Islet precursor cell (in vitro differentiated cells): ENCODE measurements at regions not wholly inside any gene's neighbourhood (a gene's known extent, or its start where the extent isn't known, plus 50 kb on each side); places are given as distances from the start of the nearest gene placed in this dataset.

Experiments
- DNase-seq: peaks from one replicate; pipeline ENCODE4 v3.0.0-alpha.2; 2018

DNA sequence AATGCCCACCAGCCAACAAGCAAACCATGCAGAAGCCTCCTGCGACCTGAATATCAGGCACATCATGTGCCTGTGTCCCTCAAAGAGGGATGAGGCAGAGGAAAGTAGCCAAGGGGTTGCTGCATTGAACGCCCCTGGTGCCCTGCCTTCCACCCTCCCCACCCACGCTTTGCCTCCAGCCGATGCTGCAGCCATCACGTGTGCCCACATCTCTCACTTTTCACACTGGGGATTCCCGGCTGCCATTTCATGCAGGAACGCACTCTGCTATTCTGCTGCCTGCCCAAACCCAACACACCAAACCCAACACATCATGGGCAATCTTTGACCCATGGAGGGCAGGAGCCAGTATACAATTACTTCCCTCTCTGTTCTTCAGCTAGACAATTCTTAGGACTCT, 462.2 kb upstream of the PROK2 start:
- no peak for DNase-seq

GRCh38 chr3:72246685-72247084, 461.7 kb upstream of the PROK2 start:
- DNase-seq, result no peak

DNA sequence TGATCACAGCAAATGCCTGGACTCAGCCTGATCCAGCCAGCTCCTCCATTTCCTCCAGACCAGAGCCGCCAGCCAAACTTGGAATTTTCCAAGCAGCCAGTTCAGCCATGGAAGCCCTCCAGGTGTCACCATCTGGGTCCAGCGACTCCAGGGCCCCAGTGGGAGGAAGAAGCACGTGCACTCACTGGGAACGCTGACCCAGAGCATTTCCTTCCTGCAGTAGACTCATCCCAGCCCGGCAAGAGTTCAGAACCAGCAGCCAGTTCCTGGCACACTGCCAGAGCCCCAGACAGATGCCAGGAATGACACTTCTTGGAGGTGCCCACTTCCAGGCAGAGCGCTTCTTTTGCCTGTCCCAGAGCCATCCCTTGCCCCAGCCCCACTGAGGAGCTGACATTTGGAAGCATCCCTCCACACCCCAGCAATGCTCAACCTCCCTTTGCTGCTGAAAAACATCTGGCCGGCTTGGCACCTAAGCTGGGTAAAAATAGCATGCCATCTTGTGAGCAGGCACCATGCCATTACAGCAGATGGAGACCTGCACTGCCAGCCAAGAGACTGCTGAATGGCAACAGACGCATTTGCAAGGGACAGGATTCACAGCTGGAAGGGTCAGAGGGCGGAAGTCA, 460.3 kb upstream of the PROK2 start:
- DNase-seq, result no peak

DNA sequence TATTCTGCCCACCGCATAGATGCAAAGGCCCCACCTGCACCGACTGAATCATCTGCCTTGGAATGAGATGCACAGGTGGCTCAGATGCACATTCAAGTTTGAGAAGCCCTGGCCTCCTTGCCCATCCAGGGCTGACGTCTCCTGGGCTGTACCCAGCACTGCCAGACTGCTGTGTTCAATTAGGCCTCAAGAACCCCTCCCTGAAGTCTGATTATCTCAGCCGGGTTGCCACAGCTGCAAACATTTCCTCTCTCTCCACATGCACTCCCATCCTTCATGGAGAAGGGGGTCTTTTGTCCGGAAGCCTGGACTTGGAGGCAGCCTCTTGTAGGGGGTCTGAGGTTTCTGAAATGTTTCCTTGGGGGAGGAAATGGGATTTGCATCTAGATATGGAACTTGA, 459.4 kb upstream of the PROK2 start:
- DNase-seq, result no peak

GRCh38 chr3:72242326-72242725, 457.4 kb upstream of the PROK2 start:
- DNase-seq, result no peak

- no peak for DNase-seq
Measured at GRCh38 chr3:72241525-72241924, 456.6 kb upstream of the PROK2 start.

GRCh38 chr3:72240531-72240930, 455.6 kb upstream of the PROK2 start:
- DNase-seq, result no peak

DNA sequence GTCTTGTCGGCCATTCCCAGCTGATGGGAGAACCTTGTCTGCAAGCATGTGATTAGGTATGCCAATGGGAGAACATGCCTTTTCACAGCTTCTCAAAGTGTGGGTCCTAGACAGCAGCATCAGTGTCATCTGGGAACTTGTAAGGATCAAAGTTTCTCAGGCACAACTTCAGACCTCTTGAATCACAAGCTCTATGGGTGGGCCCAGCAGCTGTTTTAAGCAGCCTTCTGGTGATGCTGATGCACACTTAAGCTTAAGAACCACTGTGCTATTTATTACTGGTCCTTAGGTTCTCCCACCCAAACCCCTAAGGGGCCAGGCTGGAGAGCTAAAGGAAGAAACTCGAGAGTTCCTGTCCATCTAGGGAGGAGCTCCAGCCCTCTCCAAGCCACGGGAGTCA, 453.9 kb upstream of the PROK2 start:
- no peak for DNase-seq

GRCh38 chr3:72238010-72238691, 453.2 kb upstream of the PROK2 start:
- no peak for DNase-seq

GRCh38 chr3:72237679-72238009, 452.7 kb upstream of the PROK2 start:
- DNase-seq, result no peak

DNA sequence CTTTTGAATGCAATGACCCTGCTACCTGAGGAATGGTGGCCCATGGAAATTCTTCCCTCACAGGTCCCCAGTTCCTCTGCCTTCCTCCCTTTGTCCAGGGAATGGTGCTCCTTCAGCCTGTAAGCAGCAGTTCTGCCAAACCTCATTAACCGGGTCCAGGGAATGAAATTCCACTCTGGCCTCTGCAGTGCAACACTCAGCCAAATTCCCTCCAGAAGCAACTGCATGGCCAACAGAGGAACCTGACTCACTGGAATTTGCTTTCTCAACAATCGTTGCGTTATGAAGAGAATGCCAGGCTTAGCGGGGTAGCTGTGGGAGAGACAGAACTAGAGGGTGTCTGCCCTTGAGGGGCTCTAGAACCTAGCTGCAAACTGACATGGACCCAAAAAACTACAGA, 449.4 kb upstream of the PROK2 start:
- DNase-seq, result peak; percentile 67

DNA sequence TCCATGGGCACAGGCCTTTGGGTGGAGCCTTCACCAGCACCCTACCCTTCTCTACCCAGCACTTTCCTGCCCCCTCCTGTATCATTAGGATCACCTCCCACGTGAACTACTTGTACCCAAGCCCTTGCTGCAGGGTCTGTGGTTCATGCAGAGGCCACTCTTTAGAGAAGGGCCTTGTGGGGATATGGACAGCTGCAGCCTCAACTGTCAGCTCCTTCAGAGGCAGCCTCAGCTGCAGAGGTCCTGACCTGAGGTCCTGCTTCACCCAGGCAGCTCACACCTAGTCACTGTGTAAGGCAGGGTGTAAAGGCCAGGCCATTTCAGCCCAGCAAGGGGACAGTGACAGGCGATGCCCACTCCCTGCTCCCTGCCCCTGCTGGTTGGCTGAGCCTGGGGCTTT, 448.6 kb upstream of the PROK2 start:
- no peak for DNase-seq

DNA sequence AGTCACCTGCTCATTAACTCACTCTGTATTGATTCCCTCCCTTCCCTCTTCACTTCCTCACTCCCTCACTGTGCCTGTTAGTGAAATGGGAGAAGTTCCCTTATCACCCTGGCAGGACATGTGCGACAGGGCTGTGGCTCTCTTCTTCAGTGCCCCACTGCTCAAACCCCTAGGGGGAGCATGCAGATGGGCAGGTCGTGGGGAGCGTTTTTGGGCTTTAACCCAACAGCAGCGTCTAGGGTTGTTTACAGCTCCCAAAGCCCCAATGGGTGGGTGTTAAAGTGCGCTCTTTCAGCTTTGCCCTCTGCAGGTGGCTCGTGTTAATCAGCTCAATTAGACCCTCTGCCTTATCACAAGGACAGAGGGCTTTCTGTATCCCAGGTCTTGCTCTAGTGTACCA, 447.8 kb upstream of the PROK2 start:
- DNase-seq, result no peak

DNA sequence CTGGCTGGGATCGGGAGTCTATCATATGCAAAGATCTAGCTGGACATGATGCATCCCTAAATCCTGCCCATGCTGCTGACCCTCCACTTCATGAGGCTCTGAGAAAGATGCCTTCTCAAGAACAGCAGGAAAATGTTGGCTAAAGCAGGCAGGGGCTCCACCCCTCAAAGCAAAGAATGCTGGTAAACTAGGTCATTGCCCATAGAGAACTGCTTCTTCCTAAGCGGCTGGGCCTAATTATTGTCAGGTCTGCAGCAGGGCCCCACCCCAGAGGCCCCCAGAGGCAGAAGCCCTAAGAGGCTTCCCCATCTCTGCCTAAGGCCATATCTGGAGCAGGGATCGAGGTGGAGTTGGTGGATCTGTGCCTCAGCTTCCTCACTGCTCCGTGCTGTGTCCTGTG, 447.4 kb upstream of the PROK2 start:
- no peak for DNase-seq

DNA sequence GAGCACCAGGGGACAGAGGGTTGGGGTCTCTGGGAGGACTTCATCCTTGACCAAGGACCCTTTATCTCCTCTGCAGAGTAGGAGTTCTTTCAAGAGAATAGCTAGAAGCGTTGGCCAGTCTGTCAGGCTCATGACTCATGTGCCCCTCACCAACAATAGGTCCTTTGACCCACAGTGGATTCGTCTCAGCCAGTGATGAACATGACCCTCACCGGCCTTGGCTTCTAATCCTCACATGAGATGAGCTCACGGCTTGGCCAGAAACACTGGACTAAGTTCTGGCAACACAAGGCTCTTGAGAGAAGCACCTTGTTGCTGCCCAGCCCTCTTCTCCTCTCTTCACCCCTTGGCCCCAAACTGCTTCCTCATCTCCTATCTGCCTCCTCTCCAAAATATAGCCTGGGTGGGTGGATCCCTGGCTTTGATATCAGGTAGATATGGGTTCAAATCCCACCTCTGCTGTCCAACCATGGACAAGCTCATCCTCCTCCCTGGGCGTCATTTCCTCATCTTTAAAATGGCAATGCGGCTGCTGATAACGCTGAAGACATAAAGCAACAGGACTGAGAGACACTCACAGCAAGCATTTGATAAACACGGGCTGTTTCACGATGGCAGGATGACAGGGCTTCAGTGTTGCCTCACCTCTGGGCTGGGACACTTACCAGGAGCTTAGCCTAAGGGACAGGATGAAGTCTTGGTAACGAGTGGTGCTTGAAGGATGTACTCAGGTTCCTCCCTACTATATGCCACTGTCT, 446.7 kb upstream of the PROK2 start:
- DNase-seq, result peak; percentile 62

DNA sequence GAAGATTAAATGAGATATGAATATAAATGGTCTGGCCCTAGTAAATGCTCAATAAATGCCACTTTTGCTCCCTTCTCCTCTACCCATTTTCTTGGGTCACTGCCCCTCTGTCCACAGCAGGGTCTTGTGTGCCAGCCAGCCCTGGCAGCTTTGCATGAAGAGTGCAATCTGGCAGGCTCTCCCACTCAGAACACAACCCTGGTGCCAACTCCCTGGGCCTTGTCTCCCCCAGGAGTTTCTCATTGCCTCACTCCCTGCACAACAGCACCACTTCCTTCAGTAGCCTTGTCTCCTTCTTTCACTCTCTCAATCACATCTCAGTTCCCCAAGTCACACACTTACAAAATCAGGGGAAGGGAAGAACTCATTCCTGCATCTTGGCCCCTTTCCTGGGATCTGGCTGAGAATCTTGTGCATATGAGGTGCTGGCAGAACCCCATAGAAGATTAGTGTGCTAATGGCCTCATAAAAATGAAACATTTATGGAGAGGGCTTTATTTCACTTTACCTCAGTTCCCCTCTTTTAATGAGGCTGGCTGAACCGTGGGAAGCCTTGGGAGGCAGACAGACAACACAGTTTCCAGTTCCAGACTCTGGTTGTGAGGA, 445.9 kb upstream of the PROK2 start:
- DNase-seq, result no peak

DNA sequence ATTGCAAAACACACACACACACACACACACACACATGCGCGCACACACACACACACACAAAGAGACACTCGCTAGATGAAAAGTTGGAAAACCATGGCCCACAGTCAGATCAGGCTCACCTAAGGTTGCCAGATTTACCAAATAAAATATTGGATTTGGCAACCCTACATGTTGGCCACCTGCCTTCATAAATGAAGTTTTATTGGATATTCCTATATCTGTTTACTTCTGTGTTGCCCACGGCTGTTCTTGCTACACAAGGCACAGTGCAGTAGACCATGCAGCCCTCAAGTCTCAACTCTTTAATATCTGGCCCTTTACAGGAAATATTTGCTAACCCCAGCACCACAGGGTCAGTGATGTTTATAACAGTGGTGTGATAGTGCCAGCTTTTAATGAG, 445.0 kb upstream of the PROK2 start:
- no peak for DNase-seq

- DNase-seq, result no peak
Measured at GRCh38 chr3:72227486-72228070, 442.6 kb upstream of the PROK2 start.

DNA sequence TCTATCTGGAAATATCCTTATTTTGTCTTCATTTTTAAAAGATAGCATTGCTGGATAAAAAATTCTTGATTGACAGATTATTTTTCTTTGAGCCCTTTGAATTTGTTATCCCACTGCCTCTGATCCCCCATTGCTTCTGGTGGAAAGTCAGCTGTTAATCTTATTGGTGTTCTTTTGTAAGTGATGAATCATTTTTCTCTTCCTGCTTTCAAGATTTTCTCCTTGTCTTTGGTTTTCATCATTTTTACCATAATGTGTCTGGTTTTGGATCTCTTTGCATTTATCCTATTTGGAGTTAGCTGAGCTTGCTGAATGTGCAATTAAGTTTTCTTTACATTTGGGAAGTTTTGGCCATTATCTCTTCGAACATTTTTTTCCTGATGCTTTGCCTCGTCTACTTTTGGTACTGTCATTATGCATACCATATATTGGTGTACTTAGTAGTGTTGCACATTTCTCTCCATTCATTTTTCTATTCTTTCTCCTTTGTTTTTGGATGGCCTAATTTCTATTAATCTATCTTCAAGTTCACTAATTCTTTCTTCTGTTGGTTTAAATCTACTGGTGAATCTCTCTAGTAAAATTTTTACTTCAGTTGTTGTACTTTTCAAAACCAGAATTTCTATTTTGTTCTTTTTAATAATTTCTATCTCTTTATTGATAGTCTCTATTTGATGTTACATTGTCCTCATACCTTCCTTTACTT, 440.0 kb upstream of the PROK2 start:
- DNase-seq, result no peak

GRCh38 chr3:72223628-72224027, 438.7 kb upstream of the PROK2 start:
- DNase-seq, result no peak

DNA sequence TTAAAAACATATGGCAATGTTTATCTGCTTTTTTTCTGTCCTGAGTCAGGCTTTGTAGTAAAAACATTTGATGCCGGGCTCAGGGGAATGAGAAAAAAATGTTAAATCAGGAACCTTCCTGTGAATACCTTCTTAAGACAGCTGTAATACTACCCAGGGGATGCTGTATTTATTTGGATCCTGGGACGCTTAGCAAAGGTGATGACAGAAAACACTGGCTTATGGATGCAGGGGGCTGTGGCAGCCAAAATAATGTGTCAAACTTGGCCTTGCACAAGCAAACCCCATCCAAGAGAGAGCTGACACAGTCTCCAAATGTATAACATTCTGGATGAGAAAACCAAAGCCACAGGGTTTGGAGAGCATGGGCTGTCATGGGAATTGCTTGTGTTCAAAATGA, 438.2 kb upstream of the PROK2 start:
- DNase-seq, result no peak

DNA sequence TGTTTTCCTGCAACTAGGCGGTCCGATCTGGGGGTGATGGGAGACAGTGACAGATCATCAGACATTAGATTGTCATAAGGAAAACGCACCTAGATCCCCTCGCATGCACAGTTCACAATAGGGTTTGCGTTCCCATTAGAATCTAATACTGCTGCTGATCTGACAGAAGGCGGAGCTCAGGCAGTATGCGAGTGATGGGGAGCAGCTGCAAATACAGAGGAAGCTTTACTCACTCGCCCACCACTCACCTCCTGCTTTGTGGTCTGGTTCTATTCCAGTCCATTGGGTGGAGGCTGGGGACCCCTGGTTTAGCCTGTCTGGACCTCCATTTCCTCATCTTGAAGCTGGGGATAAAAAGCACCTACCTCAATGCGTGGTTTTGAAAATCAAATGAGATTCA, 437.5 kb upstream of the PROK2 start:
- no peak for DNase-seq

DNA sequence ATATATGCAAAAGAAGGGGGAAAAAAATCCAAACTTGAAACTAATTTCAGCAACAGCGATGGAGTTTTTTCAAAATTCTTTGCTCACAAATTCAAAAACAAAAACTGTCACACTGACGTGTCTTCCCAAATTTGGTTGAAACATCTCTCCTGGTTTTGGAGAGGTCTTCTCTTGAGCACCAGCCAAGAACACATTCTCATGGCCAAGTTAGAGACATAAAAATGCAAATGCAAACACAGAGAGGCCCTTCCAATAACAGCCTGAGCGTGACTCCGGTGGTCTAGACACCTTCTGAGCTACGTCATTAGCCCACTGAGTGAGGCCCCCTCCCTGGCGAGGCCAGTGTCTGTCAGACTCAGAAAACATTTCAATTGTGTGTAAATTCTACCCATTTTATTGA, 436.0 kb upstream of the PROK2 start:
- no peak for DNase-seq
